Activated naive CD8-positive, alpha-beta T cell treated with anti-CD3 and anti-CD28 coated beads, Interleukin-2, amount 10 ng/mL, durations not matched to agents 7 days and 5 days (primary cell): ENCODE measurements at regions not wholly inside any gene's neighbourhood (a gene's known extent, or its start where the extent isn't known, plus 50 kb on each side); places are given as distances from the start of the nearest gene placed in this dataset.
"Not testable (repeated sequence)": the region's sequence is repeated elsewhere in the genome, so short reads cannot be mapped to it uniquely, and the experiment has no call there.

Experiments used
- ATAC-seq: fragments of 150-1000 bp; cut with Tn5 transposase; one replicate; pipeline ENCODE4 v1.10.0; 2021; ENCODE audit warnings: low read depth, moderate library complexity
- POLR2A ChIA-PET: fragments of 350-600 bp; sonication (Branson Sonifier 250); formaldehyde crosslinking; loops from one replicate; lab custom pipeline; 2021; ENCODE audit warnings: antibody characterized with exemption; lab: Charles Lee
- DNase-seq: peaks from one replicate; pipeline ENCODE4 v3.0.0; 2021
- H3K27ac Mint-ChIP-seq: one replicate; pipeline ENCODE4 v1.8.0; 2022; ENCODE audit warnings: mild to moderate bottlenecking, mixed read lengths
- H3K27me3 Mint-ChIP-seq: one replicate; pipeline ENCODE4 v1.8.0; 2022; ENCODE audit warnings: mild to moderate bottlenecking, moderate library complexity, mixed read lengths
- H3K36me3 Mint-ChIP-seq: one replicate; pipeline ENCODE4 v1.8.0; 2021; ENCODE audit warnings: mild to moderate bottlenecking, mixed read lengths
- H3K4me1 Mint-ChIP-seq: one replicate; pipeline ENCODE4 v1.8.0; 2021; ENCODE audit warnings: mixed read lengths
- H3K4me3 Mint-ChIP-seq: one replicate; pipeline ENCODE4 v1.8.0; 2022; ENCODE audit warnings: mild to moderate bottlenecking, moderate library complexity, mixed read lengths
- H3K9me3 Mint-ChIP-seq: one replicate; pipeline ENCODE4 v1.8.0; 2021; ENCODE audit warnings: mixed read lengths

DNA sequence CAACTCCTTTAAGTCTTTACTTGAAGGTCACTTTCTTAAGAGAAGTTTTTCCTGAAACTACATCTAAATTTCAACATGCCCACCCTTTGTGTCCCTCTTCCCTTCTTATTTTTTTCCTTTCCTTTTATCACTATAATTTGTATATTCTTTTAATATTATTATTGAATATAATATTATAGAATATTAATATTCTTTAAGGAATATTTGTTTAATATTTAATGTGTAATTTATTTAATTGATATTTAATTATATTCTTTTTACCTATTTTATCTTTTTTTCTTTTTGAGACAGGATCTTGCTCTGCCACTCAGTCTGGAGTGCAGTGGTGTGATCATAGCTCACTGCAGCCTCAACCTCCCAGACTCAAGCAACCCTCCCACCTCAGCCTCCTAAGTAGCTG, 114.8 kb downstream of the KDR start:
- no peak for DNase-seq
- Mint-ChIP-seq H3K4me3 (no peak overlapping the region), H3K36me3 (no peaks in the 10 kb centered on the region), H3K27me3 (no peaks in the 10 kb centered on the region), H3K27ac (no peak overlapping the region), H3K9me3 (no peaks in the 10 kb centered on the region), H3K4me1 (no peaks in the 10 kb centered on the region)
- POLR2A ChIA-PET: no interaction called here
- no peak for ATAC-seq

DNA sequence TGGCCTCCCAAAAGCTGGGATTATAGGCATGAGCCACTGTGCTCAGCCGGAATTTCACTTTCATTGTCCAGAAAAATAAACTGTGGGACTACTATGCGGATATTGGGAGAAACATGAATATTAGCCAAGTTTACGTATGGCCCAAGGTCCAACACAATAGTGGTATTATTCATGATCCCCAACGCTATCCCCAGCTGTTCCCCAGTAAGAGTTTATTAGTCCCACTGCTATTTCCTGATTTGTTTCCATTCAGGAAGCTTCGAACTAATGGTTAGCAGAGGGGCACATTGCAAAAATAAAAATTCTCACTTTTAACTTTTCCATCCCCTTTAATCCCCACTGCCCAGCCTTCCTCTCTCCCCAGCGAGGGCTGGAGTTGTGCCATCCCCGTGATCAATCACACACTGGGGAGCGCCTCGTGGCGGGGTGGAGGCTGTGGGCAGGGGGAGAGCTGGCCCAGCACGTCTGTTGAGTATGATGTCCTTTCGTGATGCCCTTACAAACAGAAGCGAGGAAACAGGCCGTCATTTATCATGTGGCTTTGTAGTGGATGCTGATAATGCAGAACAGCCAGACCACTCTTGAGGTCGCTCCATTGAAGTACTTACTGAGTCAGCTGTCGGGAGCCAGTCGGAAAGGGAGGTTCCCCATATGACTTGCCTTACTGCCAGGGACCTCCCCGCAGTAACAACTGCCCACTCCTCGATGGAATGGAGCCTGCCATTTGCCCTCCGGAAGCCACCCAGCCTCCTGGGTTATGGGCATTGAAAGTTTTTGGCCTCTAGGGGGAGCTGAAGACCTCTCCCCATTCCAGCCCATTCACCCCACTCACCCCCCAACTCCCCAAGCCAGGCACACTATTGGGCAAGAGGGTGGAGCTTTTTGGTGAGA, 117.0 kb downstream of the KDR start:
- ATAC-seq (no peak), DNase-seq (no peak)
- Mint-ChIP-seq H3K36me3 (no peaks in the 10 kb centered on the region), H3K27me3 (no peaks in the 10 kb centered on the region), H3K9me3 (no peaks in the 10 kb centered on the region), H3K4me3 (no peak overlapping the region), H3K4me1 (no peaks in the 10 kb centered on the region), H3K27ac (no peak overlapping the region)
- POLR2A ChIA-PET: no interaction called here

DNA sequence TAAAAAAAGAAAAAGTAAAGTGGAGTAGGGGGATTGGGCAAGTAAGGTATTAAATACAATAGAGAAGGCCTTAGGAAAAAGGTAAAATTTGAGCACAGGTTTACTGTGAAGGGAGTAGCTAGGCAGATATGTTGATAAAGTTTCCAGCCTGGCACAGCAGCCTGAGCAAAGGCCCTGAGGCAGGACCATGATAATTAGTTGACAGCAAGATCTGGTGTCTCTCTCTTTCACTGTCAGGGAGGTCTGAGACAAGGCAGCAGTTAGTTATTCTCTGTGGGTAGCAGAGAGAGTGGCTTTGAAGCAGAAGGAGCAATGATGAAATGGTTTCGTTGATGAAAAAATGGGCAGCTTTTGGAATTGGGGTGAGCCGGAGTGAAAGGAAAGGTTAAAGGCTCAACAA, 119.5 kb downstream of the KDR start:
- ATAC-seq (no peak), DNase-seq (no peak)
- Mint-ChIP-seq H3K36me3 (no peaks in the 10 kb centered on the region), H3K27ac (no peak overlapping the region), H3K27me3 (peaks cover 5% of the 10 kb centered on the region), H3K4me1 (no peaks in the 10 kb centered on the region), H3K4me3 (no peak overlapping the region), H3K9me3 (no peaks in the 10 kb centered on the region)
- POLR2A ChIA-PET: no interaction called here

DNA sequence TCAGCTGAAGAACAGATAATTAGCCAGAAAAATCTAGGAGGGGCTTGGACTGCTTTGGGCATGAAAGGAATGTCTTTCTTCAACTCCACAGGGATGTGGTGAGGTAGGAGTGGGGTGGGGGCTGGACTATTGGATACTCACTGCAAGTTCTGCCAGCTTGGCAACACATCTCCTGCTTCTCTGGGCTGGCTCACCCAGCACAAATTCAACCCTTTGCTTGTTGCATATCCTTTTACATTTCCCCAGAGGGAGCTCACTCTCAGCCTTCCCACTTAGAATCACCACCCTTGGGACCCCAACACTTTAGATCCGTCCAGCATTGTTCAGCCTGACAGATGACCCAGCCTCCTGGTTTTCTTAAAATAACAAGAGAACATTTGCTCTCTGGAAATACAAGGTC, 120.6 kb downstream of the KDR start:
- POLR2A ChIA-PET: no interaction called here
- Mint-ChIP-seq H3K9me3 (no peaks in the 10 kb centered on the region), H3K36me3 (no peaks in the 10 kb centered on the region), H3K27ac (no peak overlapping the region), H3K27me3 (peaks cover 5% of the 10 kb centered on the region), H3K4me3 (no peak overlapping the region), H3K4me1 (no peaks in the 10 kb centered on the region)
- no peak for ATAC-seq
- no peak for DNase-seq

DNA sequence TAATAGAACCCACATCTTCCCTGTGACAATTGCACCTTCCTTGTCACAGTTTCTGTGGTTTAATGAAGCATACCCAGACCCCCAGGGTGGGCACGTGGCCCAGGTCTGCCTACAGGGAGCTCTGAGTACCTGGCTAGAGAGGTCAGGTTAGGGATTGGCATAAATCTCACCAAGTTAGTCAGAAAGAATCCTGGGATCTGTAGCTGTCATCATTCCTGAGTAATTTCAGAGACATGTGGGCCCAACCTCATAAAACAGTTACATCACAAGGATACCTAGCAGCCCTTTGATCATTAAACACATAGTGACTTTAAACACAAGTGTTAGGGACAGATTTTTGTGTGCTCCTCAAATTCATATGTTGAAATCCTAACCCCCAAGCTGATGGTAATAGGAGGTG, 123.0 kb downstream of the KDR start:
- POLR2A ChIA-PET: no interaction called here
- Mint-ChIP-seq H3K27me3 (peaks cover 5% of the 10 kb centered on the region), H3K4me1 (no peaks in the 10 kb centered on the region), H3K4me3 (no peak overlapping the region), H3K9me3 (no peaks in the 10 kb centered on the region), H3K27ac (no peak overlapping the region), H3K36me3 (no peaks in the 10 kb centered on the region)
- DNase-seq (no peak), ATAC-seq (no peak)

DNA sequence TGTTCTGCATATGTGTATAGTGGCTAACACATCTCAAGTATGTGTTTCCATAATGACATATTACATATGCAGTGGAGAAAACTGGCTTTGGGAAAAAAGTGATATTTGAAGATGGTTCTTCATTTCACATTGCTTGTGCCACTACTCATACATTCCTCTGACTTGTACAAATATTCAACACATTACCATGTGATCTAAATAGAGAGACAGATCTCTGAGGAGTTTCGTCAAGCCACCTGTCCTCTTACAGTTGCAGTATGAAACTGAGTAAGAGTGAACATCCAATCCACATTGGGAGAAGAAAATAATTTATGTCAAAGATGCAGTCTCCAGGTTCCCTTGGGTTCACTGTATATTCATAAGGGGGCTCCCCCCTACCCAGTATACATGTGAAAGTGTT, 123.9 kb downstream of the KDR start:
- POLR2A ChIA-PET: no interaction called here
- Mint-ChIP-seq H3K4me3 (no peak overlapping the region), H3K9me3 (no peaks in the 10 kb centered on the region), H3K27ac (no peak overlapping the region), H3K36me3 (no peaks in the 10 kb centered on the region), H3K27me3 (peaks cover 5% of the 10 kb centered on the region), H3K4me1 (no peaks in the 10 kb centered on the region)
- ATAC-seq (no peak), DNase-seq (no peak)

DNA sequence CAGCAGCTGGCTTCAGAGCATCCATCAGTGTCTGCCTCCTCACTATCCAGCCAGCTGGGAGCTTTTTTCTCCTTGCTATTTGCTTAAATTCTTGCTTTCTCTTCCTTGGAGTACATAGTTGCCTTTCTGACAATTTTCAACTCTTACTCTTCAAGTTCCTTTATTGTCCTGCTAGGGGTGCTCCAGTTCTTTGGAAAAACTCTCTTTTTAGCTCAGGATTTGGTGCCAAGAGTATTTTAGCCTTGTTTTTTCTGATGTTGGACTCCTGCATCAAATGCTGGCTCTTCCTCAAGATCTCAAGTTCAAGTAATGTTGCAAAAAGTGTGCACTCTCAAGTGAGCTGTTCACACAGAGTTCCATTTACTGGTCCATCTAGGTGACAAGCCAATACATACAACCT, 126.4 kb downstream of the KDR start:
- POLR2A ChIA-PET: no interaction called here
- no peaks in the 10 kb centered on the region for H3K4me1 Mint-ChIP-seq
- no peak overlapping the region for H3K27ac Mint-ChIP-seq

DNA sequence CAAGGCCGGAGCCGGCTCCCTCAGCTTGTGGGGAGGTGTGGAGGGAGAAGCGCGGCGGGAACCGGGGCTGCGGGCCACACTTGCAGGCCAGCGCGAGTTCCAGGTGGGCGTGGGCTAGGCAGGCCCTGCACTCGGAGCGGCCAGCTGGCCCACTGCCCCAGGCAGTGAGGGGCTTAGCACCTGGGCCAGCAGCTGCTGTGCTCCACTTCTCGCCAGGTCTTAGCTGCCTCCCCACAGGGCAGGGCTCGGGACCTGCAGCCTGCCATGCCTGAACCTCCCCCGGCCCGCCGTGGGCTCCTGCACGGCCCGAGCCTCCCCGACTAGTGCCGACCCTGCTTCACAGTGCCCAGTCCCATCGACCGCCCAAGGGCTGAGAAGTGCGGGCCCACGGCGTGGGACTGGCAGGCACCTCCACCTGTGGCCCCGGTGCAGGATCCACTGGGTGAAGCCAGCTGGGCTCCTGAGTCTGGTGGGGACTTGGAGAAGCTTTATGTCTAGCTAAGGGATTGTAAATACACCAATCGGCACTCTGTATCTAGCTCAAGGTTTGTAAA, 131.8 kb downstream of the KDR start:
- ATAC-seq, DNase-seq, H3K9me3 Mint-ChIP-seq, H3K36me3 Mint-ChIP-seq, H3K4me3 Mint-ChIP-seq, H3K4me1 Mint-ChIP-seq, H3K27me3 Mint-ChIP-seq, H3K27ac Mint-ChIP-seq, POLR2A ChIA-PET: not testable (repeated sequence)

More for the DNA sequence above, 126.4 kb downstream of the KDR start:
- DNase-seq: no peak
- ATAC-seq: no peak
- Mint-ChIP-seq H3K27me3 (peaks cover 5% of the 10 kb centered on the region), H3K4me3 (no peak overlapping the region), H3K36me3 (no peaks in the 10 kb centered on the region), H3K9me3 (no peaks in the 10 kb centered on the region)

DNA sequence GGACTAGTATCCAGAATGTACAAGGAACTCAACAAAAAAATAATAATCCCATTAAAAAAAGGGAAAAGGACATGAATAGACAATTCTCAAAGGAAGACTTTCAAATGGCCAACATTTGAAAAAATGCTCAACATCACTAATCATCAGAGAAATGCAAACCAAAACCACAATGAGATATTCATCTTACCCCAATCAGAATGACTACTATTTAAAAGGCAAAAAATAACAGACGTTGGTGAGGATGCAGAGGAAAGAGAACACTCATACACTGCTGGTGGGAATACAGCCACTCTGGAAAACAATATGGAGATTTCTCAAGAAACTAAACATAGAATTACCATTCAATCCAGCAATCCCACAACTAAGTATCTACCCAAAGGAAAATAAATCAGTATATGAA, 133.1 kb downstream of the KDR start:
- DNase-seq (no peak), ATAC-seq (no peak)
- no peak overlapping the region for H3K4me3 Mint-ChIP-seq
- H3K27ac Mint-ChIP-seq: no peak overlapping the region
- no peaks in the 10 kb centered on the region for H3K36me3 Mint-ChIP-seq
- H3K4me1 Mint-ChIP-seq: no peaks in the 10 kb centered on the region
- peaks cover 5% of the 10 kb centered on the region for H3K9me3 Mint-ChIP-seq
- POLR2A ChIA-PET: no interaction called here
- H3K27me3 Mint-ChIP-seq: no peaks in the 10 kb centered on the region

DNA sequence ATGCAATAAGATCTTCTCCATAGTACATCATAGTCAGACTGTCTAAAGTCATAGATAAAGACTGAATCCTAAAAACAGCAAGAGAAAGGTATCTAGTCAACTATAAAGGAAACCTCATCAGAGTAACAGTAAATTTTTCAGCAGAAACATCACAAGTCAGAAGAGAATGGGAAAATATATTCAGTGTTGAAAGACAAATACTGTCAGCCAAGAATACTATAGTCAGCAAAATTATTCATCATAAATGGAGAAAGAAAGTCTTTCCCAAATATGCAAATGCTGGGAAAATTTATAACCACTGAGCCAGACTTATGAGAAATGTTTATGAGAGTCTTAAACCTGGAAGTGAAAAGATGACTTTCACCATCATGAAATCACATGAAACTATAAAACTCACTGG, 136.7 kb downstream of the KDR start:
- no peaks in the 10 kb centered on the region for H3K27me3 Mint-ChIP-seq
- H3K27ac Mint-ChIP-seq: no peak overlapping the region
- DNase-seq (no peak), ATAC-seq (no peak)
- POLR2A ChIA-PET: no interaction called here
- H3K4me1 Mint-ChIP-seq: no peaks in the 10 kb centered on the region
- no peak overlapping the region for H3K4me3 Mint-ChIP-seq
- H3K9me3 Mint-ChIP-seq: peaks cover 7% of the 10 kb centered on the region
- H3K36me3 Mint-ChIP-seq: no peaks in the 10 kb centered on the region

DNA sequence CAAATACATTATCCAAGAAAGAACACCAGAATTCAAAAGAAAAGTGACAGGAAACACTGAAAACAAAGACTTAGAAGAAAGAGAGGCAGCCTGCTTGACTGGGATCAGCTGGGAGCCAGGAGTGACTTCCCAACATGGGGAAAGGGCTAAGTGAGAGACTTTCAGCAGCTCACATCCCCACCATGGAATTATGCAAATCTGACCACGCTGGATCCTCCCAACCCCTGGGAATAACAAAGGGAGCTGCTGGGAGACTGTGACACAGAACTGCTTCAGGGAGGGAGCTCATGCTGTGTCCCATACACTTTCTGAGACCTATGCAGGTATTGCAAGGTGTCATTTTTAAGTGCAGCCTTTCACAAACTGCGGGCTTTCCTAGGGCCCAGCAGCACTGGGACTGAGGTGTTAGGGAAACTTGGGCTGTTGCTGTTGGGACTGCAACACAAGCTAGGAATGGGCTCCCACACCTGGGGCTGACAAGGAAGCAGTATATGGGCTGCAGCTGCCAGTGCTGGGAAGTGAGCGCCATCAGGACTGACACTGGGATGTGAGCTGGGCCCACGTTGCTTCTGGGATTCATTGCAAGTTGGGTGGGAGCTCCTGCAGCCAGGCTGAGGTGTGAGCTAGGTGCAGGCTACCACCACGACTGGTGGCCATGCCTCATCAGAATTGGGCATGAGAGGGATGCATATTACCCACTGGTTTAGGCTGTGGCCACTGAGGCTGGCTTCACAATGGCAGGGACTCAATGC, 139.1 kb downstream of the KDR start:
- Mint-ChIP-seq H3K27me3 (peaks cover 6% of the 10 kb centered on the region), H3K9me3 (peaks cover 7% of the 10 kb centered on the region), H3K27ac (no peak overlapping the region), H3K36me3 (no peaks in the 10 kb centered on the region), H3K4me1 (no peaks in the 10 kb centered on the region), H3K4me3 (no peak overlapping the region)
- POLR2A ChIA-PET: no interaction called here
- DNase-seq: no peak
- ATAC-seq: no peak

DNA sequence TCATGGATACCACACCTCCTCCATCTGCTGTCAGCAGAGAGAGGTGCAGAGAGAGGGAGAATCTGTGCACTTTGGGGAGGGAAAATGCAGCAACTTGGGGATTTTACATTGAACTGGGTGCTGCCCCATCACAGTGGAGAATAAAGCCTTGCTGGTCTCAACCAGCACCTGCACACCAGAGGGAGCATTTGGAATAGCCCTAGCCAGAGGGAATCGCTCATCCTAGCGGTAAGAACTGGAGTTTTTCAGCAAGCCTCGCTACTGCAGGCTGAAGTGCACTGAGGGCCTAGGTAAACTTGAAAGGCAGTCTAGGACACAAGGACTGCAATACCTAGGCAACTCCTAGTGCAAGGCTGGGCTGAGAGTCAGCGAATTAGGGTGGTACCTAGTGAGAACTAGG, 148.7 kb downstream of the KDR start:
- DNase-seq: no peak
- peaks cover 2% of the 10 kb centered on the region for H3K9me3 Mint-ChIP-seq
- H3K27ac Mint-ChIP-seq: no peak overlapping the region
- POLR2A ChIA-PET: no interaction called here
- no peaks in the 10 kb centered on the region for H3K4me1 Mint-ChIP-seq
- no peak overlapping the region for H3K4me3 Mint-ChIP-seq
- H3K36me3 Mint-ChIP-seq: no peaks in the 10 kb centered on the region
- ATAC-seq: no peak
- H3K27me3 Mint-ChIP-seq: peaks cover 8% of the 10 kb centered on the region

DNA sequence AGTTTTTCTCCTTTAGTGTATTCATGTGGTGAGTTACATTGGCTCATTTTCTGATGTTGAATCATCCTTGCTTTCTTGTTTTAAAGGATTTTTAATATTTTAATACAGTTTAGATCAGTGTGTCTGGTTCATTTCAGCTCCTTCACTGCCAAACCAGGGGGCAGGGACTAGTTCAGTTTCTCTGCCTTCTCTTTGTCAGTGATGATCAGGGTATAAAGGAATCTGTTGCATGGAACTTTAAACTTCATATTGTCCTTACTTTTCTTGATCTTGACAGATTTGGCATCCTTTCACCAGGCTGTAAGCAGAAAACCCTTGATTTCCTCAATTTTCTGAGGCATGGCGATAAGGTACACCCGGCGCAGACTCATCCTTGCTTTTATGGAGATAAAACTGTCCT, 149.4 kb downstream of the KDR start:
- POLR2A ChIA-PET: no interaction called here
- Mint-ChIP-seq H3K9me3 (peaks cover 2% of the 10 kb centered on the region), H3K4me1 (no peaks in the 10 kb centered on the region), H3K27ac (no peak overlapping the region), H3K4me3 (no peak overlapping the region), H3K27me3 (peaks cover 8% of the 10 kb centered on the region), H3K36me3 (no peaks in the 10 kb centered on the region)
- ATAC-seq (no peak), DNase-seq (no peak)

DNA sequence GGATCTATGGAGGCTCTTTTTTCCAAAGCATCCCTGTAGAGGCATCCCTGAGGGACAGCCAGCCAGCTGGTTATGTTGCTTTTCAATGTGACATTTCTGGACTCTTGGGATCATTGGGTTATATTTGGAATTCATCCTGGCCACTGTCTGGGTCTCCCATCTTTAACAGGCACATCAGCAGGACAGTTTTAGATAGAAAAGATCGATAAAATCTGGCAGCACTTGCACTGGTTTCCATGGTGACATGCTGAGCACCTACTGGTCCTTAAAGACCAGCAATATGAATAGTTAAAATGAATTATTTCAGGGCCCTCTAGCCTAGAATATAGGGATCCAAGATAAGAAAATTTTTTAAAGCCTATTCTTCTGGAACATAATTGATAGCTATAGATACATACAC, 151.6 kb downstream of the KDR start:
- DNase-seq (no peak), ATAC-seq (no peak)
- H3K4me1 Mint-ChIP-seq: no peaks in the 10 kb centered on the region
- POLR2A ChIA-PET: no interaction called here
- H3K9me3 Mint-ChIP-seq: no peaks in the 10 kb centered on the region
- no peak overlapping the region for H3K27ac Mint-ChIP-seq
- no peak overlapping the region for H3K4me3 Mint-ChIP-seq
- H3K27me3 Mint-ChIP-seq: peaks cover 3% of the 10 kb centered on the region
- no peaks in the 10 kb centered on the region for H3K36me3 Mint-ChIP-seq
